Endodermal cell (in vitro differentiated cells): ENCODE measurements at regions not wholly inside any gene's neighbourhood (a gene's known extent, or its start where the extent isn't known, plus 50 kb on each side); places are given as distances from the start of the nearest gene placed in this dataset.
A peak's percentile ranks its signal among the peaks of the same experiment; 100 is the strongest.
"Not testable (repeated sequence)": the region's sequence is repeated elsewhere in the genome, so short reads cannot be mapped to it uniquely, and the experiment has no call there.

Experiments used
- DNase-seq: peaks from one replicate; pipeline ENCODE4 v3.0.0-alpha.2; 2017
- H3K27ac ChIP-seq: 2 replicates; pipeline ENCODE4 v1.5.1; 2013; ENCODE audit warnings: mild to moderate bottlenecking, low read depth, low read length, moderate library complexity
- H3K27me3 ChIP-seq: 2 replicates; pipeline ENCODE4 v1.6.1; 2013; ENCODE audit warnings: mild to moderate bottlenecking, low read length, moderate library complexity; ENCODE audit not compliant: insufficient read depth, control insufficient read depth, poor library complexity, severe bottlenecking
- H3K36me3 ChIP-seq: 2 replicates; pipeline ENCODE4 v1.7.0; 2013; ENCODE audit warnings: mild to moderate bottlenecking, low read length, moderate library complexity; ENCODE audit not compliant: control insufficient read depth, insufficient read depth
- H3K4me1 ChIP-seq: one replicate; pipeline ENCODE4 v1.7.0; 2013; ENCODE audit warnings: low read length; ENCODE audit not compliant: control insufficient read depth, insufficient read depth
- H3K4me3 ChIP-seq: 2 replicates; pipeline ENCODE4 v1.5.1; 2013; ENCODE audit warnings: mild to moderate bottlenecking, low read length, moderate library complexity
- H3K9ac ChIP-seq: 2 replicates; pipeline ENCODE4 v1.6.1; 2013; ENCODE audit warnings: mild to moderate bottlenecking, low read length, moderate library complexity; ENCODE audit not compliant: poor library complexity, severe bottlenecking; ENCODE audit errors: extremely low read depth
- H3K9me3 ChIP-seq: 2 replicates; pipeline ENCODE4 v1.6.1; 2013; ENCODE audit warnings: mild to moderate bottlenecking, low read length, moderate library complexity; ENCODE audit not compliant: control insufficient read depth
- H3K27ac Mint-ChIP-seq: 2 replicates; pipeline ENCODE4 v1.8.0; 2020; ENCODE audit warnings: mixed read lengths
- H3K27me3 Mint-ChIP-seq: 2 replicates; pipeline ENCODE4 v1.8.0; 2021; ENCODE audit warnings: mild to moderate bottlenecking, mixed read lengths; ENCODE audit not compliant: insufficient read depth
- H3K36me3 Mint-ChIP-seq: 2 replicates; pipeline ENCODE4 v1.8.0; 2020; ENCODE audit warnings: low read depth, mixed read lengths
- H3K4me1 Mint-ChIP-seq: 2 replicates; pipeline ENCODE4 v1.8.0; 2020; ENCODE audit warnings: mixed read lengths
- H3K4me3 Mint-ChIP-seq: 2 replicates; pipeline ENCODE4 v1.8.0; 2020; ENCODE audit warnings: mild to moderate bottlenecking, moderate library complexity, mixed read lengths
- H3K9me3 Mint-ChIP-seq: 2 replicates; pipeline ENCODE4 v1.8.0; 2020; ENCODE audit warnings: mild to moderate bottlenecking, mixed read lengths
- WGBS, 2 experiments: methylation state at CpG; one replicate each; pipeline versions ENCODE4 v1.1.5 to v1.1.7; 2013; ENCODE audit warnings: missing lambda C conversion rate in 2 of 2, mixed read lengths in 1 of 2; ENCODE audit not compliant: insufficient coverage in 1 of 2, insufficient read length in 1 of 2; 5-methylcytosine and 5-hydroxymethylcytosine counted together
- TF ChIP-seq, protein P1 (sequence below): fragments of 200-600 bp; sonication (generic); conservative IDR thresholded peaks from 2 replicates; pipeline ENCODE4 v1.5.0; 2021; ENCODE audit warnings: antibody characterized with exemption, mild to moderate bottlenecking

- H3K9ac ChIP-seq, H3K4me1 Mint-ChIP-seq, H3K27me3 ChIP-seq, H3K27ac Mint-ChIP-seq, H3K4me1 ChIP-seq, H3K36me3 Mint-ChIP-seq, H3K9me3 ChIP-seq, H3K9me3 Mint-ChIP-seq, H3K27ac ChIP-seq, H3K36me3 ChIP-seq, H3K4me3 ChIP-seq, H3K4me3 Mint-ChIP-seq: not testable (repeated sequence)
- 31% methylated on average over 2 of the region's 2 CpGs; no CpG with 5 or more reads in 1 of the 2 experiments for WGBS, 2 experiments
- peaks cover 15% of the 10 kb centered on the region for H3K27me3 Mint-ChIP-seq
- DNase-seq = peak; percentile 52
Measured at GRCh38 chr1:145535461-145535860, 72.3 kb upstream of the GPR89A start.

DNA sequence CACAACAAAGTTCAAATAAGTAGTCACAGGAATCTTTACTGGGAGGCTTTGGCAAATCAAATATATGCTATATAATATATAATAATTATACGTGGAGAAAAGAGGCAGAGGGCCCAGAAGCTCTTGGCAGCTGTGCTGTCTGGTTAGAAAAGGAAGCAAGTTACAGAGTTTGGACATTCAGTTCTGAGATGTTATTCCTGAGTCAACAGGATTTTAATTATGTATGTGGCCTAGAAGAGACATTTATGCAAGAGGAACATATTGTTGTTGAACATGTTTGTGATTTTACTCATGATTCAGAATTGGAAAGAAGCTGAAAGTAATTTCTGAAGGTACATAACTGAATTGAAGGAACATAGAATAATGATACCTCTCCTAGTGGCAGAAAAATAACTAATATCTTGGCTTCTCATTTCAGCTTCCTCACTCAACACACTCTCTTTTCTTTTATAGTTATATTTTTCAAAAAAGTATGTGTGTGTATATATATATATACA is 79.7 kb upstream of the GPR89A start:
- H3K9me3 Mint-ChIP-seq, H3K9ac ChIP-seq, H3K36me3 Mint-ChIP-seq, H3K4me1 ChIP-seq, H3K4me1 Mint-ChIP-seq, H3K27ac ChIP-seq, H3K27me3 ChIP-seq, H3K36me3 ChIP-seq, H3K27ac Mint-ChIP-seq, DNase-seq, H3K4me3 Mint-ChIP-seq, H3K4me3 ChIP-seq, H3K9me3 ChIP-seq: not testable (repeated sequence)
- WGBS, 2 experiments = 100% methylated on average over 1 of the region's 1 CpG; no CpG with 5 or more reads in 1 of the 2 experiments
- peaks cover 14% of the 10 kb centered on the region for H3K27me3 Mint-ChIP-seq

GRCh38 chr1:145520159-145520558 is 87.6 kb upstream of the GPR89A start:
- not testable (repeated sequence) for H3K9me3 ChIP-seq, H3K4me3 ChIP-seq, H3K27ac Mint-ChIP-seq, H3K4me3 Mint-ChIP-seq, H3K27ac ChIP-seq, H3K36me3 Mint-ChIP-seq, H3K4me1 Mint-ChIP-seq, H3K9ac ChIP-seq, H3K27me3 ChIP-seq, H3K36me3 ChIP-seq, DNase-seq, H3K9me3 Mint-ChIP-seq, H3K4me1 ChIP-seq
- H3K27me3 Mint-ChIP-seq = peaks cover 18% of the 10 kb centered on the region
- WGBS, 2 experiments = 83 to 86% methylated on average over 1 to 3 of the region's 3 CpGs

- 90 to 100% methylated on average over 1 to 3 of the region's 3 CpGs for WGBS, 2 experiments
- H3K4me1 Mint-ChIP-seq, H3K9me3 Mint-ChIP-seq, H3K9ac ChIP-seq, DNase-seq, H3K4me1 ChIP-seq, H3K36me3 ChIP-seq, H3K27ac Mint-ChIP-seq, H3K9me3 ChIP-seq, H3K4me3 Mint-ChIP-seq, H3K27ac ChIP-seq, H3K36me3 Mint-ChIP-seq, H3K27me3 ChIP-seq, H3K4me3 ChIP-seq: not testable (repeated sequence)
- H3K27me3 Mint-ChIP-seq = peaks cover 17% of the 10 kb centered on the region
Measured at GRCh38 chr1:145519302-145519701, 88.5 kb upstream of the GPR89A start.

GRCh38 chr1:145513017-145513416 is 87.6 kb upstream of the NBPF20 start:
- not testable (repeated sequence) for DNase-seq, H3K27ac Mint-ChIP-seq, H3K9me3 ChIP-seq, H3K27me3 ChIP-seq, H3K9ac ChIP-seq, H3K4me3 ChIP-seq, H3K4me1 ChIP-seq, H3K36me3 Mint-ChIP-seq, H3K4me3 Mint-ChIP-seq, H3K36me3 ChIP-seq, H3K27ac ChIP-seq, H3K27me3 Mint-ChIP-seq, H3K9me3 Mint-ChIP-seq, H3K4me1 Mint-ChIP-seq
- TF ChIP-seq, protein P1, sequence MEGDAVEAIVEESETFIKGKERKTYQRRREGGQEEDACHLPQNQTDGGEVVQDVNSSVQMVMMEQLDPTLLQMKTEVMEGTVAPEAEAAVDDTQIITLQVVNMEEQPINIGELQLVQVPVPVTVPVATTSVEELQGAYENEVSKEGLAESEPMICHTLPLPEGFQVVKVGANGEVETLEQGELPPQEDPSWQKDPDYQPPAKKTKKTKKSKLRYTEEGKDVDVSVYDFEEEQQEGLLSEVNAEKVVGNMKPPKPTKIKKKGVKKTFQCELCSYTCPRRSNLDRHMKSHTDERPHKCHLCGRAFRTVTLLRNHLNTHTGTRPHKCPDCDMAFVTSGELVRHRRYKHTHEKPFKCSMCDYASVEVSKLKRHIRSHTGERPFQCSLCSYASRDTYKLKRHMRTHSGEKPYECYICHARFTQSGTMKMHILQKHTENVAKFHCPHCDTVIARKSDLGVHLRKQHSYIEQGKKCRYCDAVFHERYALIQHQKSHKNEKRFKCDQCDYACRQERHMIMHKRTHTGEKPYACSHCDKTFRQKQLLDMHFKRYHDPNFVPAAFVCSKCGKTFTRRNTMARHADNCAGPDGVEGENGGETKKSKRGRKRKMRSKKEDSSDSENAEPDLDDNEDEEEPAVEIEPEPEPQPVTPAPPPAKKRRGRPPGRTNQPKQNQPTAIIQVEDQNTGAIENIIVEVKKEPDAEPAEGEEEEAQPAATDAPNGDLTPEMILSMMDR = peak; percentile 66
- 0% methylated on average over 1 of the region's 2 CpGs; no CpG with 5 or more reads in 1 of the 2 experiments for WGBS, 2 experiments

GRCh38 chr1:145508053-145508452 is 82.7 kb upstream of the NBPF20 start:
- not testable (repeated sequence) for H3K36me3 ChIP-seq, H3K9ac ChIP-seq, H3K27me3 Mint-ChIP-seq, H3K27ac ChIP-seq, DNase-seq, H3K9me3 ChIP-seq, H3K4me1 ChIP-seq, H3K9me3 Mint-ChIP-seq, H3K36me3 Mint-ChIP-seq, H3K4me3 Mint-ChIP-seq, H3K27me3 ChIP-seq, H3K27ac Mint-ChIP-seq, H3K4me1 Mint-ChIP-seq, H3K4me3 ChIP-seq
- no CpG with 5 or more reads among the region's 1 CpG for WGBS, 2 experiments
